Heart left ventricle (tissue), 13 donors: ENCODE measurements at regions not wholly inside any gene's neighbourhood (a gene's known extent, or its start where the extent isn't known, plus 50 kb on each side); places are given as distances from the start of the nearest gene placed in this dataset.

ENCODE experiments used
- CTCF ChIP-seq, 12 donors: fragments of 200-600 bp; sonication (generic) in 4 of 12; IDR thresholded peaks; one replicate each; pipeline versions ENCODE4 v1.5.0 to v1.8.0; 2018 to 2022; ENCODE audit warnings: antibody characterized with exemption in 12 of 12, mild to moderate bottlenecking in 5 of 12
- POLR2A ChIP-seq, 2 donors: fragments of 450-650 bp; IDR thresholded peaks; one replicate each; pipeline ENCODE4 v1.6.1; 2017; ENCODE audit warnings: antibody characterized with exemption in 2 of 2, mild to moderate bottlenecking in 2 of 2, moderate library complexity in 2 of 2
- donor health status: ischemic (EF 13 %, LVEDD 7.1; RV severe dilation, severe dysfunction).
- donor health status: DM: no; HTN: yes; CAD: no.
- donor health status: DM: no; HTN: no; CAD: no.
- donor health status: ischemic (EF 25% LVEDD 6.9; RV normal size, moderate dysfunction).
- donor health status: ischemic (EF 25% LVEDD 5.7; RV mildly dilated, moderate dysfunction).
- donor health status: ischemic (EF 35%, LVEDD 5.7; RV mildly dilated, moderate dysfunction).
- donor health status: nonischemic (EF 11% LVEDD 7.7; RV severe dilation, severe dysfunction).
- donor health status: DM: yes; HTN: yes; CAD: no.
- donor health status: PGD.
- donor health status: ischemic (EF 29% LVEDD 5.4; RV normal size, mild dysfunction).
- donor health status: nonischemic (EF 23%, LVEDD 6.1; RV moderate dilation, normal function).

DNA sequence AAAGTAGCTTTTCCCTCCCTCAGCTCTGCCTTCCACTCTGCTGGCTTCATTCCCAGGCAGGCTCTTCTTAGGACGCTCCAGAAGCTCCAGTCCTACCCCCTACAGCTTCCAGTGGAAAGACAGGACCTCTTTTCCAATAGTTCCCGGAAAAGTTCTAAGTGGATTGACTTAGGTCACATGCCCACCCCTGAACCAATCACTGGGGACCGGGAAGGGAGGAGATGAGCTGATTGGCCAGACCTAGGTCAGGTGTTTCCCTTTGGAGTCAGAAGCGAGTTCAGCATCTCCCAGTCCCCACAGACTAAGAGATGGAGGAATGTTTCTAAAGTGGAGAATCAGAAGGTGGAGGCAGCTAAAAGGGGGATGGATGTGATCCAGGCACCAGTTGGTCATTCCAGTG, 62.9 kb upstream of the KCNG1 start:
- TF ChIP-seq CTCF (IDR thresholded peaks at IDR 0.05) (no peak), POLR2A (IDR thresholded peaks at IDR 0.05) (no peak)
